ENCODE measurements at regions not wholly inside any gene's neighbourhood (a gene's known extent, or its start where the extent isn't known, plus 50 kb on each side); places are given as distances from the start of the nearest gene placed in this dataset.

DNA sequence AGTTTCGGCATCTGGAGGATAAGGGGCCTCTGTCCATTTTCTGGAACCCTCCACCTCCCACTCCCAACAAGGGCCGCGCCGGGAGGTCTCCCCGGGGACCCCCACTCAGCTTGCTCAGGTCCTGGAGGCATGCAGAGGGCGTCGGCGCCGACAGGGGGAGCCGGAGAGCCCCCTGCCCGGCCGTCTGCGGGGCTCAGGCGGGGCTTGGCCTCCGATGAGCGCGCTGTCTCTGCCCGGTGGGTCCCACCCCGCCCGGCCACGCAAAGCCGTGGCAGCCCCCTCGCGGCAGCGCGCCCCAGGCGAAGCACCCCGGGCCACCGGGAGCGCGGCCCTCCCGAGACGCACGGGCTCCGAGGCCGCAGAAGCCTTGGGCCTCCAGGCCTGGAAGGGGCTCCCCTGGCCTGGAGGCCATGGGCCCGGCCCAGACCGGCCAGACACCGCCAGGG lies 149.7 kb upstream of the ZNF536 start:
- intact Hi-C loops (cut with DNase I), result no loop called here
- Histone ChIP-seq H3K4me3 (no peak overlapping the region), H3K36me3 (no peaks in the 10 kb centered on the region), H3K27me3 (peaks cover 54 to 83% of the 10 kb centered on the region in 2 donors), H3K9me3 (no peaks in the 10 kb centered on the region), H3K4me1 (peaks cover 6 to 22% of the 10 kb centered on the region in 2 donors), H3K27ac (no peak overlapping the region)
- peak in 2 of 4 donors; percentile 41 to 81 for DNase-seq
- peak; percentile 41 for ATAC-seq
- TF ChIP-seq, protein P1, sequence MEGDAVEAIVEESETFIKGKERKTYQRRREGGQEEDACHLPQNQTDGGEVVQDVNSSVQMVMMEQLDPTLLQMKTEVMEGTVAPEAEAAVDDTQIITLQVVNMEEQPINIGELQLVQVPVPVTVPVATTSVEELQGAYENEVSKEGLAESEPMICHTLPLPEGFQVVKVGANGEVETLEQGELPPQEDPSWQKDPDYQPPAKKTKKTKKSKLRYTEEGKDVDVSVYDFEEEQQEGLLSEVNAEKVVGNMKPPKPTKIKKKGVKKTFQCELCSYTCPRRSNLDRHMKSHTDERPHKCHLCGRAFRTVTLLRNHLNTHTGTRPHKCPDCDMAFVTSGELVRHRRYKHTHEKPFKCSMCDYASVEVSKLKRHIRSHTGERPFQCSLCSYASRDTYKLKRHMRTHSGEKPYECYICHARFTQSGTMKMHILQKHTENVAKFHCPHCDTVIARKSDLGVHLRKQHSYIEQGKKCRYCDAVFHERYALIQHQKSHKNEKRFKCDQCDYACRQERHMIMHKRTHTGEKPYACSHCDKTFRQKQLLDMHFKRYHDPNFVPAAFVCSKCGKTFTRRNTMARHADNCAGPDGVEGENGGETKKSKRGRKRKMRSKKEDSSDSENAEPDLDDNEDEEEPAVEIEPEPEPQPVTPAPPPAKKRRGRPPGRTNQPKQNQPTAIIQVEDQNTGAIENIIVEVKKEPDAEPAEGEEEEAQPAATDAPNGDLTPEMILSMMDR (IDR thresholded peaks at IDR 0.05), result peak; percentile 29 to 50

DNA sequence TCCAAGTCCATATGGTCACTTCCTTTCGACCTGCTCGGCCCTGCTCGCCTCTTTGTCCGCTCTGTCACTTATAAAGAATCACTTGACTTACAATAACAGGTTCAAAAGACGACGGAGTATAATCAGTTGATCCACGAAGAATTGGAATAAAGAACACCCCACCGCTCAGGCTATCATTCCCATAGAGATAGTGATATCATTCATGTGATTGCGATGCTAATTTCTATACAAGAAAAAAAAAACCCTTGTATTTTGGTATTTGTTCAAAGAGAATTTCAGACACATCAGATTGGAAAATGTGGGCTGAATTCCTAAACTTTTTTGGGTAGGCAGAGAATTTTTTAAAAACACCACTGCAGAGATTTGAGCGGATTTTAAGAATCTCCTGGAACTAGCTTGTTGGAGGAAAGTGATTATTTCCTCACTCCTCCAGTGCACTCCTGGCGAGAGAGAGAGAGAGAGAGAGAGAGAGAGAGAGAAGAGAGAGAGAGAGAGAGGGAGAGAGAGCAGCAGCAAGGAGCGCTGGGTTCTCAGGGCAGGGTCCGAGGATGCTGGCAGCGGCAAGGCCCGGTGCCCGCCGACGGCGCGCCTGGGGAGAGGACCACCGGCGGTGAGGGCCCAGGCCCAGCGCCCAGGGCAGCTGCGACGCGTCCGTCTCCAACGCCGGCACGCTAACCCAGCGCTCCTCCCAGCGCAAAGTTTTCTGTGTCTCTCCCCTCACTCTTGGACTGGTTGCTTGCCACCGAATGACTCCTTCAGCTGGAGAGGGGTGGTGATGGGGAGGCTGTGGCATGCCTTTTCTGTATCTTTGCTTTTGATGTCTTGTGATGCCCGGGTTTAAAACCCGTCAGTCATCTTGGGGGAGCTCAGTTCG lies 149.0 kb upstream of the ZNF536 start:
- peaks cover 6 to 28% of the 10 kb centered on the region in 2 donors for H3K4me1 ChIP-seq
- no peak overlapping the region for H3K27ac ChIP-seq
- TF ChIP-seq, protein P1 (IDR thresholded peaks at IDR 0.05), result no peak
- DNase-seq (peak in 1 of 4 donors; percentile 37), ATAC-seq (no peak)
- H3K9me3 ChIP-seq, result no peaks in the 10 kb centered on the region
- H3K4me3 ChIP-seq, result no peak overlapping the region
- no peaks in the 10 kb centered on the region for H3K36me3 ChIP-seq
- intact Hi-C loops (cut with DNase I), result no loop called here
- peaks cover 56 to 89% of the 10 kb centered on the region in 2 donors for H3K27me3 ChIP-seq

DNA sequence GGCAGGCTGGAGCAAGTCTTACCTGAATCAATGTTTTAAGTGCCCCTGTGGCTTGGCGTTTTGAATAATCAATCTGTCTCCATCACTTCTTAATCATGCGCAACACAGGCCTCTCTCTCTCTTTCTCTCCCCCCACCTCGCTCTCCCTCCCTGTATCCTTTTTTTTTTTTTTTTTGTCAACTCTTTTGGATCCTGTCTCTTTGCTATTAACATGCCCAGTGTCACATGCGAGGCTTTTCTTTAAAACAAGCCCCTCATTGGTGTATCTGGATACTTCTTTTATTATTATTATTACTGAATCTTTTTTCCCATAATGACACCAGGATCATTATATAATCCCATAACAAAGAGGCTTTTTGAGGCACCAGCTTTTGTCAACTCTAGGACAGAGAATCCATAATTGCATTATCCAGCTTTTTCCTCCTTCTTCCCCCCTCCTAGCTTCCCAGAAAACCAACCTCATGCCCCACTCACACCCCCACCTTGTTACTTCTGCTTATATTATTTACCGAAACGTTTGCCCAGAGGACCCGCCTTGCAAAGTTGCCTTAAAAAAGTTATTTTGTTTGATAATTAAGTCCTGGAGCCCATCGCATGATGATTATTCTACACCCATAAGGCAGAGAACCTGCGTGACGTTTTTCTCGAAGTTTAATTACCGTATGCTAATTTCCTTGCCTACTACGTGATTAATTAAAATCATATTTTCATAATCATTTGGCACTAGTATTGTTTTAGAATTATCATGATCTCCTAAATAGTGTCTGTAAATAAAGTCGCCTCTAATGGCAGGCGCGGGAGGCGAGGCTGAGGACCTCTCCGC lies 148.1 kb upstream of the ZNF536 start:
- ATAC-seq (no peak), DNase-seq (no peak)
- Histone ChIP-seq H3K9me3 (no peaks in the 10 kb centered on the region), H3K4me3 (no peak overlapping the region), H3K36me3 (no peaks in the 10 kb centered on the region), H3K4me1 (peaks cover 6 to 31% of the 10 kb centered on the region in 2 donors), H3K27me3 (peaks cover 60 to 97% of the 10 kb centered on the region in 2 donors), H3K27ac (no peak overlapping the region)
- intact Hi-C loops (cut with DNase I), result no loop called here
- TF ChIP-seq, protein P1 (IDR thresholded peaks at IDR 0.05), result no peak

DNA sequence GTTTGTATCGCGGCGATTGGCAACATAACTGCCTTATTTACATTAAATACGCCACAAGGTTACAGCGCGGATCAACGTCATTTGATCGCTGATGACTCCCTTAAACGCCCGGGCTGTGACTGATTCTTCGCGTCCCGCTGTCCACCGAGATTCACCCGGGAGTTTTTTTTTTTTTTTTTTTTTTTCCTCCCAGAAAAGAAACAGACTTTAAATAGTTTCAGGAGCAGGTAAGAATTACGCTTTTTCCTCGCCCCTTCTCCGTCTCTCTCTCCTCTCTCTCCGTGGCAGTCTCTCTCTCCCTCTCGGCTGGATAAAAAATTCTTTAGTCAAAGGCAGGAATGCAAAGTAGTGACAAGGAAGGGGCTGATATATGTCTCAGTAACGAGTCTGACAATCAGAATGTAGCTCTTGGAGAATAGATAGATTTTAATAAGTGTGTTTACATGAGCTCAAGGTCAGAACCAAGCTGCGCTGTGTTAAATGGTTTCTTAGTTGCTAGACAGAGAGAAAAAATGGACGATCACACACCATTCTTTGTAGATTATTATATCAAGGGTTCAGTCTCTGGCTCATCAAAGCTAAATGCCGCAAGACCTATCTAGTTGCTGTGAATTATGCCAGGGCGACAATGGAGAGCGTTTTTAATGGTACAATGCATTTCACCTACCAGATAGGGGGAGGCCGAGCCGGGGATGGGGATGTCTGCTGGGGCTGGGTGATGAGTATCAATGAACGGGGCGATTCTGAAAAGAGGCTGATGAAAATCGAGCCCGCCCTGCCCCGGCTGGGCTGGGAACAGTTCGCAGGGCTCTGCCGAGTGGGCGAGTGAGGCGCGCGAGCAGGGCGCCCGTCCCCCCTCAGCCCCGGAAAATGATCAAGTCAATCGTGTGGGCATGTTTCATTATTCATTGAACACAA lies 147.2 kb upstream of the ZNF536 start:
- Histone ChIP-seq H3K27ac (no peak overlapping the region), H3K4me1 (peaks cover 6 to 31% of the 10 kb centered on the region in 2 donors), H3K9me3 (no peaks in the 10 kb centered on the region), H3K36me3 (no peaks in the 10 kb centered on the region), H3K4me3 (peak overlapping the region in 1 of 2 donors; percentile 39), H3K27me3 (peaks cover 65 to 100% of the 10 kb centered on the region in 2 donors)
- TF ChIP-seq, protein P1 (IDR thresholded peaks at IDR 0.05), result no peak
- no peak for ATAC-seq
- intact Hi-C loops (cut with DNase I), result no loop called here
- peak in 1 of 4 donors; percentile 32 for DNase-seq
